CD4-positive, alpha-beta T cell (primary cell): ENCODE measurements at regions not wholly inside any gene's neighbourhood (a gene's known extent, or its start where the extent isn't known, plus 50 kb on each side); places are given as distances from the start of the nearest gene placed in this dataset.
A peak's percentile ranks its signal among the peaks of the same experiment; 100 is the strongest.

Experiments
- ATAC-seq: fragments of 200-7000 bp; cut with Tn5 transposase; one replicate; pipeline ENCODE4 v1.10.0; 2022; ENCODE audit warnings: mild to moderate bottlenecking; ENCODE audit not compliant: poor library complexity
- CTCF ChIA-PET: fragments of 350-600 bp; sonication (Branson Sonifier 250); formaldehyde crosslinking; loops from one replicate; lab custom pipeline; 2021; ENCODE audit warnings: antibody characterized with exemption, inconsistent platforms; lab: Charles Lee
- POLR2A ChIA-PET: fragments of 350-600 bp; sonication (Branson Sonifier 250); formaldehyde crosslinking; loops from one replicate; lab custom pipeline; 2021; ENCODE audit warnings: antibody characterized with exemption, inconsistent platforms; lab: Charles Lee
- DNase-seq, 14 experiments: peaks; one replicate each; pipeline ENCODE4 v3.0.0-alpha.2; 2013 to 2020; ENCODE audit warnings: mixed read lengths in 2 of 14
- H3K27ac ChIP-seq, 2 donors: one replicate each; pipeline versions ENCODE4 v1.5.1 to v1.7.0; 2013; ENCODE audit warnings: low read length in 2 of 2, low read depth in 1 of 2, mild to moderate bottlenecking in 1 of 2
- H3K27me3 ChIP-seq, 2 experiments: 1 replicate in 1 of 2; 2 replicates in 1 of 2; pipeline versions ENCODE4 v1.6.1 to v1.7.0; 2013; ENCODE audit warnings: low read length in 2 of 2, control low read depth in 1 of 2, mild to moderate bottlenecking in 1 of 2, moderate library complexity in 1 of 2; ENCODE audit not compliant: insufficient read depth in 2 of 2, control insufficient read depth in 1 of 2
- H3K36me3 ChIP-seq: one replicate; pipeline ENCODE4 v1.6.1; 2013; ENCODE audit warnings: low read length, control low read depth; ENCODE audit not compliant: insufficient read depth
- H3K4me1 ChIP-seq: one replicate; pipeline ENCODE4 v1.6.1; 2013; ENCODE audit warnings: low read length, control low read depth; ENCODE audit not compliant: insufficient read depth
- H3K4me3 ChIP-seq: one replicate; pipeline ENCODE4 v1.5.1; 2013; ENCODE audit warnings: mild to moderate bottlenecking, low read length, moderate library complexity
- H3K9me3 ChIP-seq, 2 experiments: 1 replicate in 1 of 2; 2 replicates in 1 of 2; pipeline versions ENCODE4 v1.6.1 to v1.7.0; 2013; ENCODE audit warnings: low read length in 2 of 2, mild to moderate bottlenecking in 2 of 2, control low read depth in 1 of 2, moderate library complexity in 1 of 2; ENCODE audit not compliant: control insufficient read depth in 1 of 2, insufficient read depth in 1 of 2
- H3K27ac Mint-ChIP-seq: one replicate; pipeline ENCODE4 v1.8.0; 2020; ENCODE audit warnings: mixed read lengths
- H3K27me3 Mint-ChIP-seq: one replicate; pipeline ENCODE4 v1.8.0; 2021; ENCODE audit warnings: mixed read lengths
- H3K36me3 Mint-ChIP-seq: one replicate; pipeline ENCODE4 v1.8.0; 2021; ENCODE audit warnings: low read depth, mixed read lengths
- H3K4me1 Mint-ChIP-seq: one replicate; pipeline ENCODE4 v1.8.0; 2021; ENCODE audit warnings: low read depth, mixed read lengths
- H3K4me3 Mint-ChIP-seq: one replicate; pipeline ENCODE4 v1.8.0; 2020; ENCODE audit warnings: mild to moderate bottlenecking, mixed read lengths
- H3K9me3 Mint-ChIP-seq: one replicate; pipeline ENCODE4 v1.8.0; 2020; ENCODE audit warnings: mixed read lengths
- intact Hi-C, 2 experiments: fragments of 100-400 bp; cut with DNase I in 1 of 2; cut with micrococcal nuclease in 1 of 2; formaldehyde crosslinking; loops; one replicate each; pipeline versions ENCODE4 v1.15.1 to v1.9.0; 2023 to 2025; cut with DNase I, micrococcal nuclease
- TF ChIP-seq, protein P1 (sequence below): fragments of 200-600 bp; IDR thresholded peaks from one replicate; pipeline ENCODE4 v1.8.0; 2022; ENCODE audit warnings: antibody characterized with exemption, mild to moderate bottlenecking

DNA sequence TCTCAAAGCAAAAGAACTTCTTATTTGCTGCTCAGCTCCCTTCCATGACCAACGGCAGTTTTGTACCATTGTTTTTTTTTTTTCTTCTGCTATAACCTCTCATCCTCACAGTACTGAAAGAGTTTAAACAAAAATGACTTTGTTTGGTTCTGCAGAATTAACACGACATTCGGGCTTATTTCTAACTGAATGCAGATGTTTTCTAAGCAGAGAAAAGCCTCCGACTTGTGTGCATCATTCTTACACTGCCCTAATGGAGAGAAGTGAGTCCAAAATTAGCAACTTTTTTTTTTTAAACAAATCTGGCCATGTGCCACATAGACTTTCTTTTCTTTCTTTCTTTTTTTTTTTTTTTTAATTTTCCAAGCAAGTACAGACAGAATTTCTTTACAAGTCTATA, 382.7 kb downstream of the HDGFL1 start:
- ATAC-seq (no peak), DNase-seq (no peak)
- Histone ChIP-seq H3K27me3 (no peaks in the 10 kb centered on the region), H3K9me3 (no peaks in the 10 kb centered on the region), H3K4me1 (no peaks in the 10 kb centered on the region), H3K36me3 (no peaks in the 10 kb centered on the region), H3K4me3 (no peak overlapping the region), H3K27ac (no peak overlapping the region)
- H3K27ac Mint-ChIP-seq: no peak overlapping the region
- POLR2A ChIA-PET: no interaction called here
- H3K27me3 Mint-ChIP-seq: no peaks in the 10 kb centered on the region
- no peaks in the 10 kb centered on the region for H3K36me3 Mint-ChIP-seq
- no peaks in the 10 kb centered on the region for H3K9me3 Mint-ChIP-seq
- CTCF ChIA-PET: no interaction called here
- no peak overlapping the region for H3K4me3 Mint-ChIP-seq
- intact Hi-C loops: no loop called here
- TF ChIP-seq, protein P1, sequence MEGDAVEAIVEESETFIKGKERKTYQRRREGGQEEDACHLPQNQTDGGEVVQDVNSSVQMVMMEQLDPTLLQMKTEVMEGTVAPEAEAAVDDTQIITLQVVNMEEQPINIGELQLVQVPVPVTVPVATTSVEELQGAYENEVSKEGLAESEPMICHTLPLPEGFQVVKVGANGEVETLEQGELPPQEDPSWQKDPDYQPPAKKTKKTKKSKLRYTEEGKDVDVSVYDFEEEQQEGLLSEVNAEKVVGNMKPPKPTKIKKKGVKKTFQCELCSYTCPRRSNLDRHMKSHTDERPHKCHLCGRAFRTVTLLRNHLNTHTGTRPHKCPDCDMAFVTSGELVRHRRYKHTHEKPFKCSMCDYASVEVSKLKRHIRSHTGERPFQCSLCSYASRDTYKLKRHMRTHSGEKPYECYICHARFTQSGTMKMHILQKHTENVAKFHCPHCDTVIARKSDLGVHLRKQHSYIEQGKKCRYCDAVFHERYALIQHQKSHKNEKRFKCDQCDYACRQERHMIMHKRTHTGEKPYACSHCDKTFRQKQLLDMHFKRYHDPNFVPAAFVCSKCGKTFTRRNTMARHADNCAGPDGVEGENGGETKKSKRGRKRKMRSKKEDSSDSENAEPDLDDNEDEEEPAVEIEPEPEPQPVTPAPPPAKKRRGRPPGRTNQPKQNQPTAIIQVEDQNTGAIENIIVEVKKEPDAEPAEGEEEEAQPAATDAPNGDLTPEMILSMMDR: no peak
- peaks cover 13% of the 10 kb centered on the region for H3K4me1 Mint-ChIP-seq

DNA sequence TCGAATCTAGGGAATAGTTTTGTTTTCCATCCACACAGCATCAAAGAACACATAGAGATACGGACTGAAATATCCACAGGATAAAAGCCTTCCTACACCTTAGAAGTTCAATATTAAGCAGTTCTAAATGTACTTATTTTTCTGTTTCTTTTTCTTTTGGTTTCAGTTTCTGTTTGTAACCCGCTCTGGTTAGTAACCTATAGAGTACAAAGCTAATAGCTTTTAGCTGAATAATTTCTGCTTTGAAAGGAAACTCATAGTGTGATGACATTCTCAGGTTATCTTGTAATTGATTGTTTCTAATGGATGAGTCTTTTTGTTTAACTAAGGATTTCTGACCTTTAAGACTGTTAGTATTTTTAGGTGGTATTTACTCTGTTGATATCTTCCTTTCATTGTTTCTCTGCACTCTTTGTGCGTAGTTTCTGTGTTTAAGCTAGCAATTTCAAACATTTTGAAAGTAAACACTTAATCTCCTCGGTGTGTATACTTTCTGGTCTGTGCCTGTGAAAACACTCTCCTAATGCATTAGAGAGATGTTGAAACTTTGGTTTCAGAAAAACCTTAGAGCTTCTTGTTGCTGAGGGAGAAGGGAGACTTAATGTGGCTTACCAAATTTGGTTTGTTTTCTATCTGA, 385.5 kb downstream of the HDGFL1 start:
- Mint-ChIP-seq H3K4me1 (peaks cover 32% of the 10 kb centered on the region), H3K36me3 (no peaks in the 10 kb centered on the region), H3K27ac (peak overlapping the region; percentile 15), H3K9me3 (peaks cover 9% of the 10 kb centered on the region), H3K4me3 (peak overlapping the region; percentile 57), H3K27me3 (no peaks in the 10 kb centered on the region)
- Histone ChIP-seq H3K9me3 (no peaks in the 10 kb centered on the region), H3K36me3 (no peaks in the 10 kb centered on the region), H3K27me3 (no peaks in the 10 kb centered on the region), H3K4me3 (peak overlapping the region; percentile 34), H3K27ac (no peak overlapping the region), H3K4me1 (no peaks in the 10 kb centered on the region)
- TF ChIP-seq, protein P1: no peak
- ATAC-seq: no peak
- intact Hi-C loops: no loop called here
- POLR2A ChIA-PET: no interaction called here
- peak in 1 of 14 experiments; percentile 15 for DNase-seq
- CTCF ChIA-PET: no interaction called here

DNA sequence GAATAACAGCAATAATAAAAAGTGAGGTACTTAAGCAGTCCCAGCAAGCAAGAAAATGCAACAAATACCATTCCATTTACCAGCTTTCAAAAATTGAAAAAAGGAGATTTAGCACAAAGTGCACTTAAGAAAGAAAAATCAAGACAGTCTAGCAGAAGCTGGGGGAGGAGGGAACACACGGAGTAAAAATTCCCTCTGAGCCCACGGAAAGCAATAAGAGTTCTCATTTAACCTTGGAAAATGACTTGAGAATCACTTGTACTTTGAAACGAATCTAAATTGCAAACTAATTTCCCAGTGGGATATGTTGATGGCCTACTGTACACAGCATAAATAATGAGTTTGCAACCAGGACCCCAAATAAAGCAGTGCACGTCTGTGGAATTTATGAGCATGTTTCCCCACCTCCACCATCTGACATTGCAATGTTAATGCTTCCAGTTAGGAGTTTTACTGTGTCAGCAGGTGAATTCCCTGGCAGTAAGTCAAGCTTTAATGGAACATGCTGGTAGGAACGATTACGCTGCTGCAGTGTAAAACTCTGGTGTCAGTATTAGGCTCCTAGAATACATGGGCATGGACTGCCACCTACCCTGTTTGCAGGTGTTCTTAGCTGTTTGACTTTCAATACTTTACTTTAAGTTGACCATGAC, 386.8 kb downstream of the HDGFL1 start:
- no peak overlapping the region for H3K4me3 ChIP-seq
- H3K4me3 Mint-ChIP-seq: no peak overlapping the region
- CTCF ChIA-PET: no interaction called here
- TF ChIP-seq, protein P1: no peak
- H3K27ac Mint-ChIP-seq: no peak overlapping the region
- no peaks in the 10 kb centered on the region for H3K27me3 Mint-ChIP-seq
- intact Hi-C loops: no loop called here
- H3K9me3 Mint-ChIP-seq: peaks cover 9% of the 10 kb centered on the region
- DNase-seq (no peak), ATAC-seq (no peak)
- H3K9me3 ChIP-seq: no peaks in the 10 kb centered on the region
- no peaks in the 10 kb centered on the region for H3K27me3 ChIP-seq
- H3K4me1 ChIP-seq: no peaks in the 10 kb centered on the region
- H3K4me1 Mint-ChIP-seq: peaks cover 32% of the 10 kb centered on the region
- POLR2A ChIA-PET: no interaction called here
- no peak overlapping the region for H3K27ac ChIP-seq
- H3K36me3 Mint-ChIP-seq: no peaks in the 10 kb centered on the region
- H3K36me3 ChIP-seq: no peaks in the 10 kb centered on the region
